Loucy (cell line): ENCODE measurements at regions not wholly inside any gene's neighbourhood (a gene's known extent, or its start where the extent isn't known, plus 50 kb on each side); places are given as distances from the start of the nearest gene placed in this dataset.

Experiments used
- CTCF ChIP-seq: fragments of 200-600 bp; sonication (generic); conservative IDR thresholded peaks from 2 replicates; pipeline ENCODE4 v1.5.1; 2014; ENCODE audit warnings: mild to moderate bottlenecking, antibody characterized with exemption, low read length
- EZH2phosphoT487 ChIP-seq: fragments of 200-600 bp; IDR thresholded peaks from 2 replicates; pipeline ENCODE4 v1.6.1; 2018; ENCODE audit warnings: antibody characterized with exemption, mild to moderate bottlenecking, moderate library complexity, borderline replicate concordance

GRCh38 chr2:120601566-120601965, 134.1 kb upstream of the GLI2 start:
- TF ChIP-seq CTCF: no peak
- TF ChIP-seq EZH2phosphoT487: no peak
